Caco-2 (cell line): ENCODE measurements at regions not wholly inside any gene's neighbourhood (a gene's known extent, or its start where the extent isn't known, plus 50 kb on each side); places are given as distances from the start of the nearest gene placed in this dataset.
"Not testable (repeated sequence)": the region's sequence is repeated elsewhere in the genome, so short reads cannot be mapped to it uniquely, and the experiment has no call there.

Experiments
- BruUV-seq: library from RNA; stranded (reverse); fragments of 400-500 nt; replicated peaks from 2 replicates; lab custom pipeline; 2021; lab: Mats Ljungman, UMichigan
- CTCF ChIA-PET: fragments of 300-600 bp; sonication (Branson Sonifier 250); formaldehyde crosslinking; loops from one replicate; lab custom pipeline; 2022; ENCODE audit warnings: antibody characterized with exemption; lab: Charles Lee
- POLR2A ChIA-PET: fragments of 300-600 bp; sonication (Branson Sonifier 250); formaldehyde crosslinking; loops from one replicate; lab custom pipeline; 2022; ENCODE audit warnings: antibody characterized with exemption; lab: Charles Lee
- DNase-seq, 2 experiments: peaks; one replicate each; pipeline versions ENCODE4 v3.0.0 to v3.0.0-alpha.2; 2020 to 2022
- H3K27me3 ChIP-seq: replicated peaks from 2 replicates; pipeline ENCODE4 v1.6.0; 2011; ENCODE audit warnings: low read length; ENCODE audit not compliant: control insufficient read depth, insufficient read depth
- H3K36me3 ChIP-seq: 2 replicates; pipeline ENCODE4 v1.5.1; 2011; ENCODE audit warnings: low read length; ENCODE audit not compliant: control insufficient read depth, insufficient read depth
- H3K4me1 ChIP-seq: fragments of 250-450 bp; sonication (Bioruptor Pico); 2 replicates; pipeline ENCODE4 v1.5.1; 2020; ENCODE audit warnings: mild to moderate bottlenecking
- H3K4me3 ChIP-seq: 2 replicates; pipeline ENCODE4 v1.5.1; 2011; ENCODE audit warnings: low read depth, mild to moderate bottlenecking, control low read depth, low read length
- H3K9me3 ChIP-seq: fragments of 250-450 bp; sonication (Bioruptor Pico); 2 replicates; pipeline ENCODE4 v1.5.1; 2020; ENCODE audit warnings: mild to moderate bottlenecking, moderate library complexity
- H3K27ac Mint-ChIP-seq: one replicate; pipeline ENCODE4 v1.8.0; 2022; ENCODE audit warnings: mixed read lengths; ENCODE audit not compliant: unreplicated experiment
- H3K27me3 Mint-ChIP-seq: one replicate; pipeline ENCODE4 v1.8.0; 2022; ENCODE audit warnings: mixed read lengths; ENCODE audit not compliant: insufficient read depth, unreplicated experiment
- H3K36me3 Mint-ChIP-seq: one replicate; pipeline ENCODE4 v1.8.0; 2022; ENCODE audit warnings: mild to moderate bottlenecking, mixed read lengths; ENCODE audit not compliant: insufficient read depth, unreplicated experiment
- H3K4me1 Mint-ChIP-seq: one replicate; pipeline ENCODE4 v1.8.0; 2022; ENCODE audit warnings: low read depth, mixed read lengths; ENCODE audit not compliant: unreplicated experiment
- H3K4me3 Mint-ChIP-seq: one replicate; pipeline ENCODE4 v1.8.0; 2022; ENCODE audit warnings: mild to moderate bottlenecking, moderate library complexity, mixed read lengths; ENCODE audit not compliant: unreplicated experiment
- H3K9me3 Mint-ChIP-seq: one replicate; pipeline ENCODE4 v1.8.0; 2022; ENCODE audit warnings: mixed read lengths; ENCODE audit not compliant: unreplicated experiment
- CTCF ChIP-seq, 2 experiments: fragments of 200-600 bp in 1 of 2; IDR thresholded peaks; 1 replicate in 1 of 2; 2 replicates in 1 of 2; pipeline versions ENCODE4 v1.5.1 to v1.8.0; 2011 to 2022; ENCODE audit warnings: antibody characterized with exemption in 1 of 2, control low read depth in 1 of 2, inconsistent platforms in 1 of 2, low read depth in 1 of 2, low read length in 1 of 2, mild to moderate bottlenecking in 1 of 2, moderate library complexity in 1 of 2; ENCODE audit not compliant: insufficient read depth in 1 of 2, severe bottlenecking in 1 of 2, unreplicated experiment in 1 of 2
- intact Hi-C: fragments of 100-400 bp; cut with micrococcal nuclease; formaldehyde crosslinking; loops from one replicate; pipeline ENCODE4 v1.10.0; 2022; ENCODE audit not compliant: unreplicated experiment

GRCh38 chr18:34400834-34401233 lies 176.1 kb upstream of the NOL4 start:
- no peaks in the 10 kb centered on the region for H3K4me1 ChIP-seq
- CTCF ChIA-PET = no interaction called here

GRCh38 chr18:34401775-34402174 lies 177.1 kb upstream of the NOL4 start:
- Mint-ChIP-seq H3K4me3 (no peak overlapping the region), H3K36me3 (no peaks in the 10 kb centered on the region), H3K27ac (no peak overlapping the region), H3K27me3 (no peaks in the 10 kb centered on the region), H3K9me3 (no peaks in the 10 kb centered on the region), H3K4me1 (no peaks in the 10 kb centered on the region)
- TF ChIP-seq CTCF (IDR thresholded peaks at IDR 0.05; ENCODE audit: insufficient read depth in 1 of 2, low read depth in 1 of 2, low read length in 1 of 2, severe bottlenecking in 1 of 2, unreplicated experiment in 1 of 2) = no peak
- Histone ChIP-seq H3K4me1 (no peaks in the 10 kb centered on the region), H3K36me3 (no peaks in the 10 kb centered on the region), H3K4me3 (no peak overlapping the region), H3K9me3 (no peaks in the 10 kb centered on the region), H3K27me3 (no peaks in the 10 kb centered on the region)
- CTCF ChIA-PET = no interaction called here
- no TSS peak for BruUV-seq
- no peak for DNase-seq
- intact Hi-C loops = no loop called here
- POLR2A ChIA-PET = no interaction called here

More at GRCh38 chr18:34400834-34401233, 176.1 kb upstream of the NOL4 start:
- no peaks in the 10 kb centered on the region for H3K27me3 Mint-ChIP-seq
- no peaks in the 10 kb centered on the region for H3K9me3 Mint-ChIP-seq
- no peak overlapping the region for H3K4me3 Mint-ChIP-seq
- no peak for DNase-seq
- Histone ChIP-seq H3K36me3 (no peaks in the 10 kb centered on the region), H3K27me3 (no peaks in the 10 kb centered on the region), H3K9me3 (no peaks in the 10 kb centered on the region), H3K4me3 (no peak overlapping the region)
- TF ChIP-seq CTCF (IDR thresholded peaks at IDR 0.05; ENCODE audit: insufficient read depth in 1 of 2, low read depth in 1 of 2, low read length in 1 of 2, severe bottlenecking in 1 of 2, unreplicated experiment in 1 of 2) = no peak
- intact Hi-C loops = no loop called here
- POLR2A ChIA-PET = no interaction called here
- H3K27ac Mint-ChIP-seq = no peak overlapping the region
- BruUV-seq = no TSS peak
- H3K4me1 Mint-ChIP-seq = no peaks in the 10 kb centered on the region
- no peaks in the 10 kb centered on the region for H3K36me3 Mint-ChIP-seq

DNA sequence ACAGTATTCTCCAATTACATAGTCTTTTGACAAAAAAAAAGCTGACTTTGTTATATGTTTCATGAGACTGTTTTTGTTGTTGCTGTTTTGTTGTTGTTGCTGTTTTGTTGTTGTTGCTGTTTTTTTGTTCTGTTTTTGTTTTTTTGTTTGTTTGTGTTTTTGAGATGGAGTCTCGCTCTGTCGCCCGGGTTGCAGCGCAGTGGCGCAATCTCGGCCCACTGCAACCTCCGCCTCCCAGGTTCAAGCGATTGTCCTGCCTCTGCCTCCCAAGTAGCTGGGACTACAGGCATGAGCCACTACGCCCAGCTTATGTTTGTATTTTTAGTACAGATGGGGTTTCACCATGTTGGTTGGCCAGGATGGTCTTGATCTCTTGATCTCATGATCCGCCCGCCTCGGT lies 182.8 kb upstream of the NOL4 start:
- H3K27me3 ChIP-seq, H3K27me3 Mint-ChIP-seq, intact Hi-C loops, BruUV-seq, CTCF ChIA-PET, DNase-seq, H3K36me3 ChIP-seq, H3K4me1 Mint-ChIP-seq, H3K27ac Mint-ChIP-seq, H3K4me3 ChIP-seq, POLR2A ChIA-PET, H3K36me3 Mint-ChIP-seq, H3K9me3 ChIP-seq, H3K9me3 Mint-ChIP-seq, H3K4me1 ChIP-seq, H3K4me3 Mint-ChIP-seq: not testable (repeated sequence)

DNA sequence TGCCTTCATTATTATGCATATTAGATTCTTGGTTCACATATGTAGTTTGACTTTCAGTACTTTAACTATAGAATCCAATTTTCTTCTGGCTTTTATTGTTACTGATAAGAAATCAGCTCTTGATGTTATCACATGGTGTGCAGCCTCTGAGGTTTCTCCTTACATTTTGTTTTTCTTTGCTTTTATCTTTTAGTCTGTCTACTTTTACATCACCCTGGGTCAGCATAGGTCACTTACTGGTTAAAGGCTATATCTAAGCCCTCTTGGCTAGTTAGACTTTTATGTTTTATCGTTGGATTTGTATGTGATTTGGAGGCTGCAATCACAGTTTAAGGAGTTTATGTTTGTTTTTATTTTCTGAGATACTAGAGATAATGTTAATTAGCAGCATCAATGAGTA lies 187.2 kb upstream of the NOL4 start:
- H3K4me3 Mint-ChIP-seq = no peak overlapping the region
- ChIA-PET CTCF (no interaction called here), POLR2A (no interaction called here)
- no peak overlapping the region for H3K27ac Mint-ChIP-seq
- Histone ChIP-seq H3K27me3 (no peaks in the 10 kb centered on the region), H3K4me3 (no peak overlapping the region), H3K4me1 (no peaks in the 10 kb centered on the region), H3K9me3 (no peaks in the 10 kb centered on the region), H3K36me3 (no peaks in the 10 kb centered on the region)
- BruUV-seq = no TSS peak
- no peaks in the 10 kb centered on the region for H3K36me3 Mint-ChIP-seq
- intact Hi-C loops = no loop called here
- H3K4me1 Mint-ChIP-seq = peaks cover 11% of the 10 kb centered on the region
- no peak for TF ChIP-seq CTCF (IDR thresholded peaks at IDR 0.05; ENCODE audit: insufficient read depth in 1 of 2, low read depth in 1 of 2, low read length in 1 of 2, severe bottlenecking in 1 of 2, unreplicated experiment in 1 of 2)
- H3K27me3 Mint-ChIP-seq = no peaks in the 10 kb centered on the region
- DNase-seq = peak in 1 of 2 experiments; percentile 0
- H3K9me3 Mint-ChIP-seq = no peaks in the 10 kb centered on the region
